Thyroid gland (tissue), 4 donors: ENCODE measurements at regions not wholly inside any gene's neighbourhood (a gene's known extent, or its start where the extent isn't known, plus 50 kb on each side); places are given as distances from the start of the nearest gene placed in this dataset.

Source experiments
- DNase-seq, 2 donors: peaks; one replicate each; pipeline ENCODE4 v3.0.0-alpha.2; 2019
- H3K27ac ChIP-seq, 3 donors: fragments of 200-600 bp; sonication (generic); 1 replicate in 2 of 3; 2 replicates in 1 of 3; pipeline ENCODE4 v1.5.1; 2016 to 2019; ENCODE audit warnings: mild to moderate bottlenecking in 1 of 3, moderate library complexity in 1 of 3
- H3K27me3 ChIP-seq: fragments of 200-600 bp; sonication (generic); one replicate; pipeline ENCODE4 v1.5.1; 2019
- H3K36me3 ChIP-seq, 2 donors: fragments of 200-600 bp; sonication (generic); one replicate each; pipeline ENCODE4 v1.5.1; 2016 to 2019
- H3K4me1 ChIP-seq, 2 donors: fragments of 200-600 bp; sonication (generic); one replicate each; pipeline ENCODE4 v1.5.1; 2017 to 2019
- H3K4me3 ChIP-seq, 3 donors: fragments of 200-600 bp; sonication (generic); replicated peaks in 1 of 3; 1 replicate in 2 of 3; 2 replicates in 1 of 3; pipeline ENCODE4 v1.5.1; 2016; ENCODE audit warnings: mild to moderate bottlenecking in 1 of 3
- H3K9me3 ChIP-seq: fragments of 200-600 bp; sonication (generic); one replicate; pipeline ENCODE4 v1.5.1; 2017
- POLR2A ChIP-seq, 2 donors: fragments of 450-650 bp; IDR thresholded peaks; one replicate each; pipeline ENCODE4 v1.6.1; 2017; ENCODE audit warnings: antibody characterized with exemption in 2 of 2, mild to moderate bottlenecking in 2 of 2, moderate library complexity in 1 of 2
- WGBS, 2 donors: methylation state at CpG; one replicate each; pipeline ENCODE4 v1.1.5; 2017; 5-methylcytosine and 5-hydroxymethylcytosine counted together
- intact Hi-C: fragments of 100-400 bp; cut with DNase I; formaldehyde crosslinking; loops from one replicate; pipeline ENCODE4 v1.15.1; 2023
- TF ChIP-seq, protein P1 (sequence below), 6 experiments: fragments of 200-600 bp in 3 of 6; fragments of 450-650 bp in 3 of 6; sonication (generic) in 3 of 6; IDR thresholded peaks; one replicate each; pipeline ENCODE4 v1.5.1; 2016 to 2019; ENCODE audit warnings: antibody characterized with exemption in 6 of 6, mild to moderate bottlenecking in 2 of 6, inconsistent platforms in 1 of 6, moderate library complexity in 1 of 6

- no peaks in the 10 kb centered on the region for H3K9me3 ChIP-seq
- WGBS, 2 donors, result 79 to 82% methylated on average over 1 of the region's 1 CpG
- TF ChIP-seq, protein P1, sequence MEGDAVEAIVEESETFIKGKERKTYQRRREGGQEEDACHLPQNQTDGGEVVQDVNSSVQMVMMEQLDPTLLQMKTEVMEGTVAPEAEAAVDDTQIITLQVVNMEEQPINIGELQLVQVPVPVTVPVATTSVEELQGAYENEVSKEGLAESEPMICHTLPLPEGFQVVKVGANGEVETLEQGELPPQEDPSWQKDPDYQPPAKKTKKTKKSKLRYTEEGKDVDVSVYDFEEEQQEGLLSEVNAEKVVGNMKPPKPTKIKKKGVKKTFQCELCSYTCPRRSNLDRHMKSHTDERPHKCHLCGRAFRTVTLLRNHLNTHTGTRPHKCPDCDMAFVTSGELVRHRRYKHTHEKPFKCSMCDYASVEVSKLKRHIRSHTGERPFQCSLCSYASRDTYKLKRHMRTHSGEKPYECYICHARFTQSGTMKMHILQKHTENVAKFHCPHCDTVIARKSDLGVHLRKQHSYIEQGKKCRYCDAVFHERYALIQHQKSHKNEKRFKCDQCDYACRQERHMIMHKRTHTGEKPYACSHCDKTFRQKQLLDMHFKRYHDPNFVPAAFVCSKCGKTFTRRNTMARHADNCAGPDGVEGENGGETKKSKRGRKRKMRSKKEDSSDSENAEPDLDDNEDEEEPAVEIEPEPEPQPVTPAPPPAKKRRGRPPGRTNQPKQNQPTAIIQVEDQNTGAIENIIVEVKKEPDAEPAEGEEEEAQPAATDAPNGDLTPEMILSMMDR (IDR thresholded peaks at IDR 0.05), result no peak
- TF ChIP-seq POLR2A (IDR thresholded peaks at IDR 0.05), result no peak
- H3K36me3 ChIP-seq, result no peaks in the 10 kb centered on the region
- H3K27ac ChIP-seq, result no peak overlapping the region
- DNase-seq, result no peak
- H3K4me3 ChIP-seq, result no peak overlapping the region
- intact Hi-C loops, result no loop called here
- H3K4me1 ChIP-seq, result no peaks in the 10 kb centered on the region
- H3K27me3 ChIP-seq, result no peaks in the 10 kb centered on the region
Observed at GRCh38 chr13:18995259-18995873, 186.3 kb downstream of the TUBA3C start.

GRCh38 chr13:18993884-18994660 is 187.6 kb downstream of the TUBA3C start:
- intact Hi-C loops, result no loop called here
- Histone ChIP-seq H3K36me3 (no peaks in the 10 kb centered on the region), H3K9me3 (no peaks in the 10 kb centered on the region), H3K4me1 (no peaks in the 10 kb centered on the region), H3K4me3 (no peak overlapping the region), H3K27ac (no peak overlapping the region), H3K27me3 (no peaks in the 10 kb centered on the region)
- TF ChIP-seq POLR2A (IDR thresholded peaks at IDR 0.05), result no peak
- DNase-seq, result no peak
- WGBS, 2 donors, result 61 to 74% methylated on average over 2 of the region's 2 CpGs

GRCh38 chr13:18992791-18993190 is 188.8 kb downstream of the TUBA3C start:
- intact Hi-C loops, result no loop called here
- DNase-seq, result no peak
- H3K36me3 ChIP-seq, result no peaks in the 10 kb centered on the region
- no peak overlapping the region for H3K4me3 ChIP-seq
- no peak overlapping the region for H3K27ac ChIP-seq
- no peaks in the 10 kb centered on the region for H3K4me1 ChIP-seq
- TF ChIP-seq, protein P1 (IDR thresholded peaks at IDR 0.05), result no peak
- no peak for TF ChIP-seq POLR2A (IDR thresholded peaks at IDR 0.05)
- 71 to 73% methylated on average over 1 of the region's 1 CpG for WGBS, 2 donors
- H3K9me3 ChIP-seq, result no peaks in the 10 kb centered on the region
- H3K27me3 ChIP-seq, result no peaks in the 10 kb centered on the region

DNA sequence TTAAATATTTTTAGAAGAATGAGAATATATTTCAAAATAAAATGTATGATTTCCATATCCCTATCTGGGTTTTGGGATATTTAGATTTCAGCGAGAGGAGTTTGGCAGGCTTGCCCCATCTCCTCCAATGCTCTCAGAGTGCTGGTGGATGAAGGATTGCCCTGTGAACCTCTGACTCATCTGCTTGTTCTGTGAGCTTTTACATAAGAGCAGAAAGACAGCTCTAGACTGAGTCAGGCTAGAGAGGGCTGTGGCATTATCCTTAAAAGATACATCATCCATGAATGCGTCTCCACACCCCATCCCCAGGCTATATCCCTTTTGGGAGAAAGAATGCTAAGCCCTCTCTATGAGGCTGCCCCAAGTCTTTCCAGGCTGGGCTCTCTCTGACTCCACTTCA is 190.6 kb downstream of the TUBA3C start:
- intact Hi-C loops, result no loop called here
- Histone ChIP-seq H3K27me3 (no peaks in the 10 kb centered on the region), H3K9me3 (no peaks in the 10 kb centered on the region), H3K27ac (no peak overlapping the region), H3K36me3 (no peaks in the 10 kb centered on the region), H3K4me1 (no peaks in the 10 kb centered on the region), H3K4me3 (no peak overlapping the region)
- no peak for DNase-seq
- no peak for TF ChIP-seq POLR2A (IDR thresholded peaks at IDR 0.05)
- TF ChIP-seq, protein P1 (IDR thresholded peaks at IDR 0.05), result no peak
- WGBS, 2 donors, result 81 to 95% methylated on average over 2 of the region's 2 CpGs

- no peaks in the 10 kb centered on the region for H3K27me3 ChIP-seq
- no peak for TF ChIP-seq POLR2A (IDR thresholded peaks at IDR 0.05)
- TF ChIP-seq, protein P1 (IDR thresholded peaks at IDR 0.05), result no peak
- H3K27ac ChIP-seq, result no peak overlapping the region
- intact Hi-C loops, result no loop called here
- 93 to 100% methylated on average over 1 of the region's 1 CpG for WGBS, 2 donors
- H3K4me1 ChIP-seq, result no peaks in the 10 kb centered on the region
- no peak overlapping the region for H3K4me3 ChIP-seq
- no peak for DNase-seq
- H3K9me3 ChIP-seq, result no peaks in the 10 kb centered on the region
- no peaks in the 10 kb centered on the region for H3K36me3 ChIP-seq
Observed at GRCh38 chr13:18978447-18978846, 203.2 kb downstream of the TUBA3C start.
